ENCODE measurements at regions not wholly inside any gene's neighbourhood (a gene's known extent, or its start where the extent isn't known, plus 50 kb on each side); places are given as distances from the start of the nearest gene placed in this dataset.

- TF ChIP-seq, protein P1, sequence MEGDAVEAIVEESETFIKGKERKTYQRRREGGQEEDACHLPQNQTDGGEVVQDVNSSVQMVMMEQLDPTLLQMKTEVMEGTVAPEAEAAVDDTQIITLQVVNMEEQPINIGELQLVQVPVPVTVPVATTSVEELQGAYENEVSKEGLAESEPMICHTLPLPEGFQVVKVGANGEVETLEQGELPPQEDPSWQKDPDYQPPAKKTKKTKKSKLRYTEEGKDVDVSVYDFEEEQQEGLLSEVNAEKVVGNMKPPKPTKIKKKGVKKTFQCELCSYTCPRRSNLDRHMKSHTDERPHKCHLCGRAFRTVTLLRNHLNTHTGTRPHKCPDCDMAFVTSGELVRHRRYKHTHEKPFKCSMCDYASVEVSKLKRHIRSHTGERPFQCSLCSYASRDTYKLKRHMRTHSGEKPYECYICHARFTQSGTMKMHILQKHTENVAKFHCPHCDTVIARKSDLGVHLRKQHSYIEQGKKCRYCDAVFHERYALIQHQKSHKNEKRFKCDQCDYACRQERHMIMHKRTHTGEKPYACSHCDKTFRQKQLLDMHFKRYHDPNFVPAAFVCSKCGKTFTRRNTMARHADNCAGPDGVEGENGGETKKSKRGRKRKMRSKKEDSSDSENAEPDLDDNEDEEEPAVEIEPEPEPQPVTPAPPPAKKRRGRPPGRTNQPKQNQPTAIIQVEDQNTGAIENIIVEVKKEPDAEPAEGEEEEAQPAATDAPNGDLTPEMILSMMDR (IDR thresholded peaks at IDR 0.05), result no peak
- TF ChIP-seq POLR2A (IDR thresholded peaks at IDR 0.05), result no peak
- no peak for TF ChIP-seq EP300 (IDR thresholded peaks at IDR 0.05)
Measured at GRCh38 chr5:18394443-18394804, 760.2 kb downstream of the TAF11L14 start.
